PC-9 (cell line): ENCODE measurements at regions not wholly inside any gene's neighbourhood (a gene's known extent, or its start where the extent isn't known, plus 50 kb on each side); places are given as distances from the start of the nearest gene placed in this dataset.

Experiments used
- BruUV-seq: library from RNA; stranded (reverse); fragments of 400-500 nt; replicated peaks from 2 replicates; lab custom pipeline; 2021; lab: Mats Ljungman, UMichigan
- CTCF ChIA-PET: fragments of 300-600 bp; sonication (Branson Sonifier 250); formaldehyde crosslinking; loops from one replicate; lab custom pipeline; 2022; ENCODE audit warnings: antibody characterized with exemption; lab: Charles Lee
- POLR2A ChIA-PET: fragments of 300-600 bp; sonication (Branson Sonifier 250); formaldehyde crosslinking; loops from one replicate; lab custom pipeline; 2022; ENCODE audit warnings: antibody characterized with exemption; ENCODE audit not compliant: unreplicated experiment; lab: Charles Lee
- DNase-seq, 2 experiments: peaks; one replicate each; pipeline versions ENCODE4 v3.0.0 to v3.0.0-alpha.2; 2015 to 2022; ENCODE audit warnings: mixed read lengths in 1 of 2
- H2AFZ ChIP-seq: fragments of 200-600 bp; sonication (generic); 2 replicates; pipeline ENCODE4 v1.8.1; 2017; ENCODE audit warnings: antibody characterized with exemption
- H3F3A ChIP-seq: fragments of 200-600 bp; sonication (generic); 2 replicates; pipeline ENCODE4 v1.8.1; 2017; ENCODE audit warnings: antibody characterized with exemption, mild to moderate bottlenecking, low read depth; ENCODE audit not compliant: insufficient read depth
- H3K27ac ChIP-seq: fragments of 200-600 bp; sonication (generic); 2 replicates; pipeline ENCODE4 v1.6.1; 2016; ENCODE audit warnings: mixed run types
- H3K27me3 ChIP-seq: fragments of 200-600 bp; sonication (generic); 2 replicates; pipeline ENCODE4 v1.6.1; 2016; ENCODE audit warnings: low read depth, mixed run types; ENCODE audit not compliant: insufficient read depth
- H3K36me3 ChIP-seq: fragments of 200-600 bp; sonication (generic); 2 replicates; pipeline ENCODE4 v1.6.1; 2016; ENCODE audit warnings: low read depth, mixed run types
- H3K4me1 ChIP-seq: fragments of 200-600 bp; sonication (generic); replicated peaks from 2 replicates; pipeline ENCODE4 v1.6.1; 2016; ENCODE audit warnings: mixed run types; ENCODE audit not compliant: insufficient read depth
- H3K4me2 ChIP-seq: fragments of 200-600 bp; sonication (generic); 2 replicates; pipeline ENCODE4 v1.6.1; 2017; ENCODE audit warnings: mixed run types
- H3K4me3 ChIP-seq: fragments of 200-600 bp; sonication (generic); 2 replicates; pipeline ENCODE4 v1.6.1; 2016; ENCODE audit warnings: mixed run types
- H3K79me2 ChIP-seq: fragments of 200-600 bp; sonication (generic); 2 replicates; pipeline ENCODE4 v1.6.1; 2017; ENCODE audit warnings: low read depth, mixed run types
- H3K9me2 ChIP-seq: fragments of 200-600 bp; sonication (generic); 2 replicates; pipeline ENCODE4 v1.8.1; 2017; ENCODE audit warnings: mild to moderate bottlenecking; ENCODE audit not compliant: insufficient read depth
- H3K9me3 ChIP-seq: fragments of 200-600 bp; sonication (generic); 2 replicates; pipeline ENCODE4 v1.8.1; 2016; ENCODE audit warnings: low read depth; ENCODE audit not compliant: insufficient read depth
- H4K20me1 ChIP-seq: fragments of 200-600 bp; sonication (generic); 2 replicates; pipeline ENCODE4 v1.8.1; 2017; ENCODE audit not compliant: insufficient read depth
- EZH2 ChIP-seq: fragments of 200-600 bp; sonication (generic); IDR thresholded peaks from 2 replicates; pipeline ENCODE4 v1.8.0; 2017; ENCODE audit warnings: antibody characterized with exemption, low read depth
- intact Hi-C: fragments of 100-400 bp; cut with micrococcal nuclease; formaldehyde crosslinking; loops from one replicate; pipeline ENCODE4 v1.10.0; 2022; ENCODE audit not compliant: unreplicated experiment
- TF ChIP-seq, protein P1 (sequence below): fragments of 200-600 bp; sonication (generic); conservative IDR thresholded peaks from 2 replicates; pipeline ENCODE4 v1.6.1; 2017; ENCODE audit warnings: mixed run types, antibody characterized with exemption, mild to moderate bottlenecking, moderate library complexity

DNA sequence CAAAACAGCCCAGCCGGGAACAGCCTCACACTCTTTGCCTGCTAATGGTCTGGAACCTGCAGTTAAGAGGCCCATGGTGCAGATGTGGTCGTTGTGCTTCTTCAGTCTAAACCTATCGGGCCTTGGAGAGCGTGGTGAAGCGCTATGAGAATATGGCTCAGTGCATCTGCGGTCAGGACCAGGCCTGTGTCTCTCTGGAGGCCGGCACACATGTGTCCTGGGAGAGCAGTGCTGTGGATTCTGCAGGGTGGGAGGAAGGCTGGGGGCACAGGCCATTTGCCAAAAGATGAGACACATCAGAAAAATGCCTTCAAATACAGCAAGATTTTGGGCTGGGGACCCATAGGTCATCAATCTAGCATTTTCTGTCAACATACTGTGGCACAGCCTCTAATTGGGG is 231.5 kb upstream of the GLI3 start:
- H3K4me2 ChIP-seq: no peak overlapping the region
- TF ChIP-seq EZH2: no peak
- TF ChIP-seq, protein P1, sequence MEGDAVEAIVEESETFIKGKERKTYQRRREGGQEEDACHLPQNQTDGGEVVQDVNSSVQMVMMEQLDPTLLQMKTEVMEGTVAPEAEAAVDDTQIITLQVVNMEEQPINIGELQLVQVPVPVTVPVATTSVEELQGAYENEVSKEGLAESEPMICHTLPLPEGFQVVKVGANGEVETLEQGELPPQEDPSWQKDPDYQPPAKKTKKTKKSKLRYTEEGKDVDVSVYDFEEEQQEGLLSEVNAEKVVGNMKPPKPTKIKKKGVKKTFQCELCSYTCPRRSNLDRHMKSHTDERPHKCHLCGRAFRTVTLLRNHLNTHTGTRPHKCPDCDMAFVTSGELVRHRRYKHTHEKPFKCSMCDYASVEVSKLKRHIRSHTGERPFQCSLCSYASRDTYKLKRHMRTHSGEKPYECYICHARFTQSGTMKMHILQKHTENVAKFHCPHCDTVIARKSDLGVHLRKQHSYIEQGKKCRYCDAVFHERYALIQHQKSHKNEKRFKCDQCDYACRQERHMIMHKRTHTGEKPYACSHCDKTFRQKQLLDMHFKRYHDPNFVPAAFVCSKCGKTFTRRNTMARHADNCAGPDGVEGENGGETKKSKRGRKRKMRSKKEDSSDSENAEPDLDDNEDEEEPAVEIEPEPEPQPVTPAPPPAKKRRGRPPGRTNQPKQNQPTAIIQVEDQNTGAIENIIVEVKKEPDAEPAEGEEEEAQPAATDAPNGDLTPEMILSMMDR: no peak
- H3K36me3 ChIP-seq: no peaks in the 10 kb centered on the region
- no peak overlapping the region for H3K27ac ChIP-seq
- H3K9me3 ChIP-seq: no peaks in the 10 kb centered on the region
- peaks cover 48% of the 10 kb centered on the region for H3K27me3 ChIP-seq
- no peak overlapping the region for H3K4me3 ChIP-seq
- no peaks in the 10 kb centered on the region for H3K79me2 ChIP-seq
- no peak overlapping the region for H2AFZ ChIP-seq
- ChIA-PET CTCF (no interaction called here), POLR2A (no interaction called here)
- H3K4me1 ChIP-seq: no peaks in the 10 kb centered on the region
- intact Hi-C loops: no loop called here
- H3K9me2 ChIP-seq: 0 out of 2 replicates have a peak, but pooled peaks cover 1% of the 10 kb centered on the region
- H4K20me1 ChIP-seq: no peaks in the 10 kb centered on the region
- no TSS peak for BruUV-seq
- no peak for DNase-seq
- no peaks in the 10 kb centered on the region for H3F3A ChIP-seq

DNA sequence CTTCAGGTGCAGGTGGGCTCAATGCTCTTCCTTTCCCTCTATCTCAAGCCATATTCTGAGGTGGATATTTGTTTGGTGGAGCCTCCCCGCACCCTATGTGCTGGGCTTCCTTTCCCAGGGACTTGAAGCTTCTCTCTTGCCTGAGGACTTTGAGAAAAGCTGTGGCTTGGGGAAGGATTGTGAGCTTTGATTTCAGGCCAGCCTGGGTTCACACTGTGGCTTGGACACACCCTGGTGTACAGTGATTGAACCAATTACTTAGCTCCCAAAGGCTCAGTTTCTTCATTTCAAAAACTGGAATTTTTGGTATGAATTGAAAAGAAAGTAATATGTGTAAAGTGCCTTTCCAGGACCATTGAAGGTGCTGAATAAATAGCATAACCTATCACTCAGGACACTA is 224.5 kb upstream of the GLI3 start:
- no peak for DNase-seq
- Histone ChIP-seq H3K4me1 (no peaks in the 10 kb centered on the region), H2AFZ (no peak overlapping the region), H3F3A (no peaks in the 10 kb centered on the region), H3K27ac (no peak overlapping the region), H3K27me3 (peaks cover 10% of the 10 kb centered on the region; the same call in 1 of the 2 replicates), H3K36me3 (no peaks in the 10 kb centered on the region), H3K79me2 (no peaks in the 10 kb centered on the region), H3K4me3 (no peak overlapping the region), H3K4me2 (no peak overlapping the region), H3K9me3 (no peaks in the 10 kb centered on the region), H3K9me2 (no peaks in the 10 kb centered on the region), H4K20me1 (no peaks in the 10 kb centered on the region)
- ChIA-PET CTCF (no interaction called here), POLR2A (no interaction called here)
- no TSS peak for BruUV-seq
- no peak for TF ChIP-seq EZH2
- TF ChIP-seq, protein P1: no peak
- intact Hi-C loops: no loop called here

DNA sequence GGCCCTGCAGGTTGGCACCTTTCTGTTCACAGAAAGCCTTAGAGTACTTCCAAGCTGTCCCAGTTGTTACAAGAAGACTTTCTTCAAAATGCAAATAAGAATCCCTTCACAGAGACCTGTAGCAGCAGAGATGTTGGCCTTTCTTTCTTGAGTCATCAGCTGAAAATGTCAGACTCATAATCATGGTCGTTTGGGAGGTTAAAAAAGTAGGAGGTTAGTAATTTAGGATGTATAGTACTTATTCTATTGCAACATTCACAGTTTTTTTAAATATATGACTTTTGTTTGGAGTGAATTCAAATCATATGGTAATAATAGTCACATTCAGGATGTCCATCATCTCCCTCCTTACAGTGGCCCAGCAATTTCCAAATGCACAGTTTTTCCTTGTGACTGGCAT is 223.9 kb upstream of the GLI3 start:
- no peaks in the 10 kb centered on the region for H3K79me2 ChIP-seq
- H3K4me3 ChIP-seq: no peak overlapping the region
- peaks cover 16% of the 10 kb centered on the region; the same call in 1 of the 2 replicates for H3K27me3 ChIP-seq
- TF ChIP-seq, protein P1: no peak
- TF ChIP-seq EZH2: no peak
- H3K36me3 ChIP-seq: no peaks in the 10 kb centered on the region
- no peak overlapping the region for H3K27ac ChIP-seq
- CTCF ChIA-PET: no interaction called here
- no peaks in the 10 kb centered on the region for H3K4me1 ChIP-seq
- intact Hi-C loops: no loop called here
- H4K20me1 ChIP-seq: no peaks in the 10 kb centered on the region
- POLR2A ChIA-PET: no interaction called here
- no peak for DNase-seq
- no peak overlapping the region for H2AFZ ChIP-seq
- H3F3A ChIP-seq: no peaks in the 10 kb centered on the region
- BruUV-seq: no TSS peak
- H3K9me3 ChIP-seq: no peaks in the 10 kb centered on the region
- no peaks in the 10 kb centered on the region for H3K9me2 ChIP-seq
- no peak overlapping the region for H3K4me2 ChIP-seq
